OCI-LY7 (cell line): ENCODE measurements at regions not wholly inside any gene's neighbourhood (a gene's known extent, or its start where the extent isn't known, plus 50 kb on each side); places are given as distances from the start of the nearest gene placed in this dataset.

Experiments used
- BruUV-seq: library from RNA; stranded (reverse); fragments of 400-500 nt; replicated peaks from 2 replicates; lab custom pipeline; 2021; lab: Mats Ljungman, UMichigan
- CTCF ChIA-PET: fragments of 300-600 bp; sonication (Branson Sonifier 250); formaldehyde crosslinking; loops from one replicate; lab custom pipeline; 2022; ENCODE audit warnings: antibody characterized with exemption; ENCODE audit not compliant: unreplicated experiment; lab: Charles Lee
- POLR2A ChIA-PET: fragments of 300-600 bp; sonication (Branson Sonifier 250); formaldehyde crosslinking; loops from one replicate; lab custom pipeline; 2022; ENCODE audit warnings: antibody characterized with exemption; lab: Charles Lee
- DNase-seq: peaks from one replicate; pipeline ENCODE4 v3.0.0-alpha.2; 2015; ENCODE audit warnings: low spot score
- H2AFZ ChIP-seq: fragments of 200-600 bp; sonication (generic), shearing (Covaris generic); 2 replicates; pipeline ENCODE4 v1.6.1; 2014; ENCODE audit warnings: mild to moderate bottlenecking, antibody characterized with exemption, low read length, moderate library complexity
- H3K27ac ChIP-seq: fragments of 200-600 bp; sonication (generic); 2 replicates; pipeline ENCODE4 v1.5.1; 2014; ENCODE audit warnings: mixed run types, low read depth, mild to moderate bottlenecking, moderate library complexity, low read length, inconsistent platforms; ENCODE audit not compliant: poor library complexity, severe bottlenecking
- H3K36me3 ChIP-seq: fragments of 200-600 bp; sonication (generic); 2 replicates; pipeline ENCODE4 v1.6.1; 2014; ENCODE audit warnings: mild to moderate bottlenecking, antibody characterized with exemption, low read length, moderate library complexity, mixed read lengths; ENCODE audit not compliant: insufficient read depth
- H3K4me1 ChIP-seq: fragments of 200-600 bp; sonication (generic); 2 replicates; pipeline ENCODE4 v1.5.1; 2014; ENCODE audit warnings: mild to moderate bottlenecking, low read length; ENCODE audit not compliant: insufficient read depth, poor library complexity, severe bottlenecking
- H3K4me2 ChIP-seq: fragments of 200-600 bp; sonication (generic); 2 replicates; pipeline ENCODE4 v1.6.1; 2014; ENCODE audit warnings: mild to moderate bottlenecking, low read length
- H3K4me3 ChIP-seq: fragments of 200-600 bp; sonication (generic); 2 replicates; pipeline ENCODE4 v1.5.1; 2014; ENCODE audit warnings: mild to moderate bottlenecking, low read depth, low read length; ENCODE audit not compliant: poor library complexity, severe bottlenecking
- H3K79me2 ChIP-seq: fragments of 200-600 bp; sonication (generic); 2 replicates; pipeline ENCODE4 v1.6.1; 2016; ENCODE audit warnings: low read depth, mild to moderate bottlenecking, low read length, moderate library complexity, mixed read lengths; ENCODE audit not compliant: insufficient read depth
- H3K9me2 ChIP-seq: fragments of 200-600 bp; sonication (generic); 2 replicates; pipeline ENCODE4 v1.6.1; 2016; ENCODE audit warnings: mild to moderate bottlenecking, low read length, mixed read lengths; ENCODE audit not compliant: insufficient read depth
- H3K9me3 ChIP-seq: fragments of 200-600 bp; sonication (generic); 2 replicates; pipeline ENCODE4 v1.6.1; 2014; ENCODE audit warnings: mild to moderate bottlenecking, mixed run types, low read length, mixed read lengths
- H4K20me1 ChIP-seq: fragments of 200-600 bp; sonication (generic); 2 replicates; pipeline ENCODE4 v1.6.1; 2014; ENCODE audit warnings: mild to moderate bottlenecking, antibody characterized with exemption, low read length, moderate library complexity, mixed read lengths; ENCODE audit not compliant: insufficient read depth
- CTCF ChIP-seq: fragments of 200-600 bp; sonication (generic); conservative IDR thresholded peaks from 2 replicates; pipeline ENCODE4 v1.5.1; 2014; ENCODE audit warnings: mild to moderate bottlenecking, antibody characterized with exemption, low read length, moderate library complexity, mixed read lengths
- EZH2phosphoT487 ChIP-seq: fragments of 200-600 bp; sonication (generic); IDR thresholded peaks from 2 replicates; pipeline ENCODE4 v1.6.1; 2018; ENCODE audit warnings: low read depth, borderline replicate concordance, mild to moderate bottlenecking, mixed run types, antibody characterized with exemption, low read length, moderate library complexity, mixed read lengths
- intact Hi-C: fragments of 100-400 bp; cut with micrococcal nuclease; formaldehyde crosslinking; loops from one replicate; pipeline ENCODE4 v1.10.0; 2022; ENCODE audit not compliant: unreplicated experiment

GRCh38 chr20:24842274-24842917 lies 106.7 kb upstream of the CST7 start:
- Histone ChIP-seq H3K36me3 (no peaks in the 10 kb centered on the region), H4K20me1 (no peaks in the 10 kb centered on the region), H2AFZ (peak overlapping the region; percentile 70), H3K79me2 (no peaks in the 10 kb centered on the region), H3K9me3 (no peaks in the 10 kb centered on the region), H3K27ac (peak overlapping the region; percentile 55), H3K4me3 (peak overlapping the region; percentile 44), H3K4me1 (peaks cover 19% of the 10 kb centered on the region), H3K4me2 (peak overlapping the region; percentile 65), H3K9me2 (no peaks in the 10 kb centered on the region)
- POLR2A ChIA-PET: interaction anchor here (1.0 kb wide), 1 partner anchor 13 kb away, joined by 3 read pairs; no protein-coding TSS in a partner anchor
- intact Hi-C loops: no loop called here
- TF ChIP-seq EZH2phosphoT487: no peak
- TF ChIP-seq CTCF: no peak
- no peak for DNase-seq
- CTCF ChIA-PET: no interaction called here
- BruUV-seq: no TSS peak

GRCh38 chr20:24842918-24843715 lies 106.0 kb upstream of the CST7 start:
- ChIA-PET CTCF (no interaction called here), POLR2A (interaction anchor here (1.0 to 1.1 kb wide), 2 partner anchors 10 to 12 kb away, joined by 3 to 5 read pairs; no protein-coding TSS in a partner anchor)
- Histone ChIP-seq H3K9me3 (no peaks in the 10 kb centered on the region), H3K4me2 (peak overlapping the region; percentile 65), H3K4me3 (peak overlapping the region; percentile 44), H3K36me3 (no peaks in the 10 kb centered on the region), H2AFZ (peak overlapping the region; percentile 70), H3K27ac (peak overlapping the region; percentile 55), H3K79me2 (no peaks in the 10 kb centered on the region), H4K20me1 (no peaks in the 10 kb centered on the region), H3K9me2 (no peaks in the 10 kb centered on the region), H3K4me1 (peaks cover 19% of the 10 kb centered on the region)
- intact Hi-C loops: loop anchor here (1.0 kb wide), 1 partner anchor 29 kb away; no protein-coding TSS in a partner anchor
- TF ChIP-seq CTCF (no peak), EZH2phosphoT487 (no peak)
- BruUV-seq: no TSS peak
- DNase-seq: peak; percentile 76
